ENCODE measurements at regions not wholly inside any gene's neighbourhood (a gene's known extent, or its start where the extent isn't known, plus 50 kb on each side); places are given as distances from the start of the nearest gene placed in this dataset.

GRCh38 chr11:27930946-27931345 is 177.0 kb downstream of the KIF18A start:
- BruUV-seq (replicated peaks) = no TSS peak
- TF ChIP-seq CTCF (IDR thresholded peaks at IDR 0.05; ENCODE audit: insufficient read depth in 1 of 2, low read depth in 1 of 2, low read length in 1 of 2, severe bottlenecking in 1 of 2, unreplicated experiment in 1 of 2) = no peak
- Mint-ChIP-seq H3K36me3 (ENCODE audit: insufficient read depth, unreplicated experiment) (no peaks in the 10 kb centered on the region), H3K9me3 (ENCODE audit: unreplicated experiment) (no peaks in the 10 kb centered on the region), H3K27me3 (ENCODE audit: insufficient read depth, unreplicated experiment) (no peaks in the 10 kb centered on the region), H3K4me1 (ENCODE audit: low read depth, unreplicated experiment) (no peaks in the 10 kb centered on the region), H3K4me3 (ENCODE audit: unreplicated experiment) (no peak overlapping the region), H3K27ac (ENCODE audit: unreplicated experiment) (no peak overlapping the region)
- ChIA-PET POLR2A (no interaction called here), CTCF (no interaction called here)
- no peak for DNase-seq
- no peaks in the 10 kb centered on the region for H3K9me3 ChIP-seq
- H3K36me3 ChIP-seq (ENCODE audit: control insufficient read depth, insufficient read depth, low read length) = no peaks in the 10 kb centered on the region
- intact Hi-C loops (cut with micrococcal nuclease; ENCODE audit: unreplicated experiment) = no loop called here
- peaks cover 11% of the 10 kb centered on the region for H3K4me1 ChIP-seq
- H3K4me3 ChIP-seq (ENCODE audit: low read depth, low read length) = no peak overlapping the region
- H3K27me3 ChIP-seq (replicated peaks; ENCODE audit: control insufficient read depth, insufficient read depth, low read length) = no peaks in the 10 kb centered on the region

DNA sequence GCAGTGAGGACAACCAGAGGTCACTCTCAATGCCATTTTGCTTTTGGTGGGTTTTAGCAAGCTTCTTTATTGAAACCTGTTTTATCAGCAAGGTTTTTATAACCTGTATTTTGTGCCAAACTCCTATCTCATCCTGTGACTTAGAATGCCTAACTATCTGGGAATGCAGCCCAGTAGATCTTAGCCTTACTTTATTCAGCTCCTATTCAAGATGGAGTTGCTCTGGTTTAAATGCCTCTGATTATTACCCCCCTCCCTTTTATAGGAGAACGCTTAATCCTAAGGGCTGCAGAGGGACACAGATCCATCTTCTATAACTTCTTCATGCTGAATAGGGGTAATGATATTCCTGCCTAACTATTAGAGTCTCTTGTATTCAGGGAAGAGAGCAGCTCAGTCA is 179.1 kb downstream of the KIF18A start:
- no peak for TF ChIP-seq CTCF (IDR thresholded peaks at IDR 0.05; ENCODE audit: insufficient read depth in 1 of 2, low read depth in 1 of 2, low read length in 1 of 2, severe bottlenecking in 1 of 2, unreplicated experiment in 1 of 2)
- H3K27me3 Mint-ChIP-seq (ENCODE audit: insufficient read depth, unreplicated experiment) = no peaks in the 10 kb centered on the region
- Histone ChIP-seq H3K9me3 (no peaks in the 10 kb centered on the region; the same call in 1 of the 2 replicates), H3K4me3 (ENCODE audit: low read depth, low read length) (no peak overlapping the region), H3K36me3 (ENCODE audit: control insufficient read depth, insufficient read depth, low read length) (no peaks in the 10 kb centered on the region), H3K27me3 (replicated peaks; ENCODE audit: control insufficient read depth, insufficient read depth, low read length) (no peaks in the 10 kb centered on the region), H3K4me1 (no peaks in the 10 kb centered on the region)
- no peaks in the 10 kb centered on the region for H3K36me3 Mint-ChIP-seq (ENCODE audit: insufficient read depth, unreplicated experiment)
- ChIA-PET CTCF (no interaction called here), POLR2A (no interaction called here)
- no peak overlapping the region for H3K27ac Mint-ChIP-seq (ENCODE audit: unreplicated experiment)
- DNase-seq = no peak
- no TSS peak for BruUV-seq (replicated peaks)
- intact Hi-C loops (cut with micrococcal nuclease; ENCODE audit: unreplicated experiment) = no loop called here
- H3K4me1 Mint-ChIP-seq (ENCODE audit: low read depth, unreplicated experiment) = no peaks in the 10 kb centered on the region
- no peak overlapping the region for H3K4me3 Mint-ChIP-seq (ENCODE audit: unreplicated experiment)
- H3K9me3 Mint-ChIP-seq (ENCODE audit: unreplicated experiment) = no peaks in the 10 kb centered on the region

DNA sequence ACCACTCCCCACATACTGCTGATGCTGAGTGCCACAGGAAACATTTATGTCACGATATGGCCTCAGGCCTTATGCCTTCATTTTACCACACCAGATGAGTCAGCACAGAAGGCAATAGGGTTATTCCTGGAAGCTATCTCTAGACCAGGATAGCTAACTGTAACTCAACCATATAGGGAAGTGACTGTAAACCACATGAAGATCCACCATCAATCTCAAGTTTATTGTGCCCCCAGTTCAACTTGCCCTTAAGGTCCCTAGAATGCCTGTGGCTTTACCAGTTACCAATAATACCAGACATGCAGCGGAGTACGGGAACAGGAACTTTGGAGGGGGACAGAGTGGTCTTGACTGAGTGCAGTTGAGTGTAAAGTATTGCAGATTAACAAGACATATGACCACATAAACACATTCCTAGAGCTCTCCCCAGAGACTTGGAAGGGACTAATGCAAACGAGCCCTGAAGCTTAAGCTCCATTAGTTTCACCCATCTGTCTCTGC is 180.9 kb downstream of the KIF18A start:
- no TSS peak for BruUV-seq (replicated peaks)
- no peak for TF ChIP-seq CTCF (IDR thresholded peaks at IDR 0.05; ENCODE audit: insufficient read depth in 1 of 2, low read depth in 1 of 2, low read length in 1 of 2, severe bottlenecking in 1 of 2, unreplicated experiment in 1 of 2)
- H3K9me3 Mint-ChIP-seq (ENCODE audit: unreplicated experiment) = no peaks in the 10 kb centered on the region
- DNase-seq = no peak
- POLR2A ChIA-PET = no interaction called here
- H3K27me3 ChIP-seq (replicated peaks; ENCODE audit: control insufficient read depth, insufficient read depth, low read length) = no peaks in the 10 kb centered on the region
- H3K4me1 Mint-ChIP-seq (ENCODE audit: low read depth, unreplicated experiment) = no peaks in the 10 kb centered on the region
- no peaks in the 10 kb centered on the region; the same call in 1 of the 2 replicates for H3K9me3 ChIP-seq
- no peaks in the 10 kb centered on the region for H3K36me3 Mint-ChIP-seq (ENCODE audit: insufficient read depth, unreplicated experiment)
- no peaks in the 10 kb centered on the region for H3K36me3 ChIP-seq (ENCODE audit: control insufficient read depth, insufficient read depth, low read length)
- intact Hi-C loops (cut with micrococcal nuclease; ENCODE audit: unreplicated experiment) = no loop called here
- no peaks in the 10 kb centered on the region for H3K4me1 ChIP-seq
- no peak overlapping the region for H3K27ac Mint-ChIP-seq (ENCODE audit: unreplicated experiment)
- no peak overlapping the region for H3K4me3 ChIP-seq (ENCODE audit: low read depth, low read length)
- CTCF ChIA-PET = no interaction called here
- no peaks in the 10 kb centered on the region for H3K27me3 Mint-ChIP-seq (ENCODE audit: insufficient read depth, unreplicated experiment)
- H3K4me3 Mint-ChIP-seq (ENCODE audit: unreplicated experiment) = no peak overlapping the region
